ENCODE measurements at regions not wholly inside any gene's neighbourhood (a gene's known extent, or its start where the extent isn't known, plus 50 kb on each side); places are given as distances from the start of the nearest gene placed in this dataset.

GRCh38 chr18:47469576-47469975 lies 218.1 kb upstream of the SKOR2 start:
- H3K36me3 ChIP-seq (replicated peaks in 1 of 2; ENCODE audit: control insufficient read depth in 1 of 2, insufficient read depth in 2 of 2, low read length in 2 of 2): no peaks in the 10 kb centered on the region
- no peak for DNase-seq
- no peak overlapping the region for H3K4me3 Mint-ChIP-seq
- WGBS (ENCODE audit: insufficient coverage): 73% methylated on average over 1 of the region's 2 CpGs
- no peak overlapping the region for H2AFZ ChIP-seq (ENCODE audit: insufficient read depth, low read depth, low read length, poor library complexity, severe bottlenecking)
- H3K9me3 ChIP-seq (replicated peaks in 1 of 2; ENCODE audit: control insufficient read depth in 1 of 2, insufficient read depth in 1 of 2, low read length in 2 of 2): peaks cover 0 to 3% of the 10 kb centered on the region in 2 donors
- no peaks in the 10 kb centered on the region for H3K4me1 ChIP-seq (ENCODE audit: control insufficient read depth in 1 of 2, insufficient read depth in 2 of 2, low read length in 2 of 2)
- TF ChIP-seq, protein P1, sequence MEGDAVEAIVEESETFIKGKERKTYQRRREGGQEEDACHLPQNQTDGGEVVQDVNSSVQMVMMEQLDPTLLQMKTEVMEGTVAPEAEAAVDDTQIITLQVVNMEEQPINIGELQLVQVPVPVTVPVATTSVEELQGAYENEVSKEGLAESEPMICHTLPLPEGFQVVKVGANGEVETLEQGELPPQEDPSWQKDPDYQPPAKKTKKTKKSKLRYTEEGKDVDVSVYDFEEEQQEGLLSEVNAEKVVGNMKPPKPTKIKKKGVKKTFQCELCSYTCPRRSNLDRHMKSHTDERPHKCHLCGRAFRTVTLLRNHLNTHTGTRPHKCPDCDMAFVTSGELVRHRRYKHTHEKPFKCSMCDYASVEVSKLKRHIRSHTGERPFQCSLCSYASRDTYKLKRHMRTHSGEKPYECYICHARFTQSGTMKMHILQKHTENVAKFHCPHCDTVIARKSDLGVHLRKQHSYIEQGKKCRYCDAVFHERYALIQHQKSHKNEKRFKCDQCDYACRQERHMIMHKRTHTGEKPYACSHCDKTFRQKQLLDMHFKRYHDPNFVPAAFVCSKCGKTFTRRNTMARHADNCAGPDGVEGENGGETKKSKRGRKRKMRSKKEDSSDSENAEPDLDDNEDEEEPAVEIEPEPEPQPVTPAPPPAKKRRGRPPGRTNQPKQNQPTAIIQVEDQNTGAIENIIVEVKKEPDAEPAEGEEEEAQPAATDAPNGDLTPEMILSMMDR (IDR thresholded peaks at IDR 0.05): no peak
- no peak overlapping the region for H3K27ac ChIP-seq (ENCODE audit: low read depth in 1 of 2, low read length in 2 of 2)
- no peaks in the 10 kb centered on the region for H3K36me3 Mint-ChIP-seq
- no peaks in the 10 kb centered on the region for H3K79me2 ChIP-seq (ENCODE audit: insufficient read depth, low read length)
- H3K27ac Mint-ChIP-seq: peak overlapping the region in 1 of 7 donors; percentile 3
- peaks cover 0 to 4% (median 1%) of the 10 kb centered on the region in 7 donors for H3K9me3 Mint-ChIP-seq
- no peaks in the 10 kb centered on the region for H3K27me3 ChIP-seq (ENCODE audit: control insufficient read depth in 2 of 2, insufficient read depth in 2 of 2, low read length in 2 of 2)
- H3K4me3 ChIP-seq (replicated peaks in 1 of 3; ENCODE audit: low read depth in 2 of 3, low read length in 3 of 3): no peak overlapping the region
- no peaks in the 10 kb centered on the region for H4K20me1 ChIP-seq (ENCODE audit: insufficient read depth, low read length)
- H3K27me3 Mint-ChIP-seq (ENCODE audit: low read depth in 3 of 3): peaks cover 0 to 6% (median 1%) of the 10 kb centered on the region in 3 donors
- no peak overlapping the region for H3K4me2 ChIP-seq (replicated peaks; ENCODE audit: extremely low read depth, low read length, poor library complexity, severe bottlenecking)
- intact Hi-C loops (cut with micrococcal nuclease): no loop called here
- H3K9ac ChIP-seq (ENCODE audit: insufficient read depth, low read length, poor library complexity, severe bottlenecking): no peak overlapping the region
- H3K4me1 Mint-ChIP-seq: no peaks in the 10 kb centered on the region

DNA sequence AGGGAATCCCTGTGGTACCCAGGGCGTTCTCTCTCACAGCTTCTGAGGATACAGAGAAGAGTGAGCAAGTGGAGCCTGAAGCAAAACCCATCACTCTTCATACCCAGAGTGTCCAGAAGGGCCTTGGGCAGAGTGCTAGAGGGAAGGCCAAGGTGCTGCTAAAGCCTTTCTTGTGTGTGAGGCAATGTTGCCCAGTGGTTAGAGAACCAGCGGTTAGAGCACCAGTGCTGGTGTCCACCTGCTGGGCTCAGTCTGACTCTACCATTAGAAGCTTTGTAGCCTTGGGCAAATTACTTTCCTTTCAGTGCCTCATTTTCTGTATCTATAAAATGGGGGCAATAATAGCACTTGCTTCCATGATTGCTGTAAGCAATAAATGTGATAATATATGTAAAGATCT lies 210.5 kb upstream of the SKOR2 start:
- peak overlapping the region in 1 of 7 donors; percentile 21 for H3K27ac Mint-ChIP-seq
- no peak overlapping the region for H3K4me3 Mint-ChIP-seq
- H3K4me1 ChIP-seq (ENCODE audit: control insufficient read depth in 1 of 2, insufficient read depth in 2 of 2, low read length in 2 of 2): no peaks in the 10 kb centered on the region
- H3K4me1 Mint-ChIP-seq: no peaks in the 10 kb centered on the region
- no peak overlapping the region for H3K27ac ChIP-seq (ENCODE audit: low read depth in 1 of 2, low read length in 2 of 2)
- H3K4me3 ChIP-seq (replicated peaks in 1 of 3; ENCODE audit: low read depth in 2 of 3, low read length in 3 of 3): no peak overlapping the region
- no peak overlapping the region for H3K9ac ChIP-seq (ENCODE audit: insufficient read depth, low read length, poor library complexity, severe bottlenecking)
- no peak for DNase-seq
- WGBS (ENCODE audit: insufficient coverage): no CpG with 5 or more reads among the region's 2 CpGs
- H3K27me3 ChIP-seq (ENCODE audit: control insufficient read depth in 2 of 2, insufficient read depth in 2 of 2, low read length in 2 of 2): no peaks in the 10 kb centered on the region
- H3K9me3 Mint-ChIP-seq: peaks cover 0 to 5% (median 1%) of the 10 kb centered on the region in 7 donors
- no peak overlapping the region for H2AFZ ChIP-seq (ENCODE audit: insufficient read depth, low read depth, low read length, poor library complexity, severe bottlenecking)
- no peaks in the 10 kb centered on the region for H3K36me3 Mint-ChIP-seq
- H3K4me2 ChIP-seq (replicated peaks; ENCODE audit: extremely low read depth, low read length, poor library complexity, severe bottlenecking): no peak overlapping the region
- TF ChIP-seq, protein P1 (IDR thresholded peaks at IDR 0.05): no peak
- intact Hi-C loops (cut with micrococcal nuclease): no loop called here
- H3K36me3 ChIP-seq (replicated peaks in 1 of 2; ENCODE audit: control insufficient read depth in 1 of 2, insufficient read depth in 2 of 2, low read length in 2 of 2): no peaks in the 10 kb centered on the region
- peaks cover 3 to 9% (median 5%) of the 10 kb centered on the region in 3 donors for H3K27me3 Mint-ChIP-seq (ENCODE audit: low read depth in 3 of 3)
- H4K20me1 ChIP-seq (ENCODE audit: insufficient read depth, low read length): no peaks in the 10 kb centered on the region
- H3K9me3 ChIP-seq (replicated peaks in 1 of 2; ENCODE audit: control insufficient read depth in 1 of 2, insufficient read depth in 1 of 2, low read length in 2 of 2): peaks cover 0 to 3% of the 10 kb centered on the region in 2 donors
- H3K79me2 ChIP-seq (ENCODE audit: insufficient read depth, low read length): no peaks in the 10 kb centered on the region
